Breast epithelium (tissue), 3 donors: ENCODE measurements at regions not wholly inside any gene's neighbourhood (a gene's known extent, or its start where the extent isn't known, plus 50 kb on each side); places are given as distances from the start of the nearest gene placed in this dataset.

Source experiments
- CTCF ChIP-seq, 3 donors: fragments of 450-650 bp; IDR thresholded peaks; one replicate each; pipeline ENCODE4 v1.5.1; 2016 to 2017; ENCODE audit warnings: antibody characterized with exemption in 3 of 3, mild to moderate bottlenecking in 3 of 3, moderate library complexity in 3 of 3
- POLR2A ChIP-seq: fragments of 450-650 bp; IDR thresholded peaks from one replicate; pipeline ENCODE4 v1.6.1; 2016; ENCODE audit warnings: antibody characterized with exemption, mild to moderate bottlenecking, moderate library complexity
- POLR2AphosphoS5 ChIP-seq, 3 donors: sonication (generic); formaldehyde crosslinking; IDR thresholded peaks; one replicate each; pipeline ENCODE4 v1.6.1; 2017; ENCODE audit warnings: antibody characterized with exemption in 3 of 3

DNA sequence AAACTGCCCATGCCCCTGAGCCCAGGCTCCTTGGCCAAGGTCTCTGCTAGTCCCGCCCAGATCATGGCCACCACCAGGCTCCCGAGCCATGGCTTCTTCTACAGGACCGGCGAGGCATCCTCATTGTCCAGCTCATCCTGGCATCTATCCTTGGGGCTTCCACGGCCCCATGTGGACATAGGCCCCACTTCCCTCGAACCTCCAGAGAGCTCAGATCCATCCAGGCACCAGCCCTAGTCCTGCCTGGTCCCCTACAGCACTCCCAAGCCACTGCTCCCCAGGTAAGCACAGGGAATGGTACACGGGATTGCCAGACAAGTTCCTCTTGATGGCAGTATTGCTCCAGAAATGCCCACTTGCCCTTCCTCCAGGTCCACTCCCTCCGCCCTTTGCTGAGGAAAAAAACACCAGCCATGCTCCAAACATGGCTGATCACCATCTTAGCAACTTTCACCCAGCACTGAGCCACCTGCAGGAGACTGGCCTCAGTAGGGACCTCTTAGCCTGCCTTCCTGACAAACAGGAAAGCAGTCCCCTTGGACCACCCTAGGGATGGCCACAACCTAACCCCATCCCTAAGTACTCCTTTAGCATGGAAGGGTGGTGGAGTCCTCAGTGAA is 272.1 kb upstream of the AGTR2 start:
- TF ChIP-seq CTCF (IDR thresholded peaks at IDR 0.05) (peak in 2 of 3 donors; percentile 17 to 46), POLR2A (no peak), POLR2AphosphoS5 (IDR thresholded peaks at IDR 0.05) (peak in 2 of 3 donors; percentile 15 to 21)
